ENCODE measurements at regions not wholly inside any gene's neighbourhood (a gene's known extent, or its start where the extent isn't known, plus 50 kb on each side); places are given as distances from the start of the nearest gene placed in this dataset.

GRCh38 chr4:104743215-104743653 is 248.5 kb upstream of the CXXC4 start:
- TF ChIP-seq CTCF (IDR thresholded peaks at IDR 0.05; ENCODE audit: extremely low read depth in 1 of 2, insufficient read depth in 1 of 2, low read depth in 1 of 2, low read length in 2 of 2) (no peak), POLR2A (IDR thresholded peaks at IDR 0.05; ENCODE audit: low read depth, low read length) (no peak), JUN (IDR thresholded peaks at IDR 0.05; ENCODE audit: borderline replicate concordance, insufficient read depth, insufficient read length, low read depth) (no peak), POLR2AphosphoS5 (IDR thresholded peaks at IDR 0.05; ENCODE audit: insufficient read depth, low read depth, low read length) (no peak), MYC (IDR thresholded peaks at IDR 0.05; ENCODE audit: low read depth, low read length) (no peak), EZH2 (IDR thresholded peaks at IDR 0.05; ENCODE audit: borderline replicate concordance, low read depth, low read length, severe bottlenecking) (no peak)
- TF ChIP-seq, protein P1, sequence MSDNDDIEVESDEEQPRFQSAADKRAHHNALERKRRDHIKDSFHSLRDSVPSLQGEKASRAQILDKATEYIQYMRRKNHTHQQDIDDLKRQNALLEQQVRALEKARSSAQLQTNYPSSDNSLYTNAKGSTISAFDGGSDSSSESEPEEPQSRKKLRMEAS (IDR thresholded peaks at IDR 0.05; ENCODE audit: insufficient read depth, insufficient read length): no peak

All from endothelial cell of umbilical vein (primary cell).